Activated CD8-positive, alpha-beta memory T cell treated with anti-CD3 and anti-CD28 coated beads, Interleukin-2, amount 50 U/mL, for 4 hours (primary cell): ENCODE measurements at regions not wholly inside any gene's neighbourhood (a gene's known extent, or its start where the extent isn't known, plus 50 kb on each side); places are given as distances from the start of the nearest gene placed in this dataset.
A peak's percentile ranks its signal among the peaks of the same experiment; 100 is the strongest.
"Not testable (repeated sequence)": the region's sequence is repeated elsewhere in the genome, so short reads cannot be mapped to it uniquely, and the experiment has no call there.

Experiments
- DNase-seq: peaks from one replicate; pipeline ENCODE4 v3.0.0-alpha.2; 2020

- DNase-seq = no peak
Observed at GRCh38 chr10:28354511-28354910, 51.6 kb upstream of the MPP7 start.

GRCh38 chr10:28355376-28355775 lies 52.5 kb upstream of the MPP7 start:
- DNase-seq = no peak

GRCh38 chr10:28359334-28359733 lies 56.5 kb upstream of the MPP7 start:
- DNase-seq = no peak

GRCh38 chr10:28360175-28360574 lies 57.3 kb upstream of the MPP7 start:
- no peak for DNase-seq

GRCh38 chr10:28363376-28363775 lies 60.5 kb upstream of the MPP7 start:
- no peak for DNase-seq

GRCh38 chr10:28365840-28366239 lies 63.0 kb upstream of the MPP7 start:
- no peak for DNase-seq

- no peak for DNase-seq
Observed at GRCh38 chr10:28366994-28367393, 64.1 kb upstream of the MPP7 start.

GRCh38 chr10:28367413-28367812 lies 64.5 kb upstream of the MPP7 start:
- no peak for DNase-seq

- DNase-seq = peak; percentile 50
Observed at GRCh38 chr10:28367929-28368484, 65.1 kb upstream of the MPP7 start.

GRCh38 chr10:28370107-28370835 lies 67.4 kb upstream of the MPP7 start:
- DNase-seq = no peak

GRCh38 chr10:28371638-28372037 lies 68.8 kb upstream of the MPP7 start:
- DNase-seq = not testable (repeated sequence)

GRCh38 chr10:28374036-28374435 lies 71.2 kb upstream of the MPP7 start:
- DNase-seq = no peak

GRCh38 chr10:28375399-28376354 lies 72.8 kb upstream of the MPP7 start:
- DNase-seq = no peak

GRCh38 chr10:28378986-28379585 lies 76.2 kb upstream of the MPP7 start:
- no peak for DNase-seq

GRCh38 chr10:28381466-28381865 lies 78.6 kb upstream of the MPP7 start:
- no peak for DNase-seq

GRCh38 chr10:28381903-28382347 lies 79.1 kb upstream of the MPP7 start:
- peak; percentile 84 for DNase-seq

- DNase-seq = no peak
Observed at GRCh38 chr10:28382525-28383269, 79.8 kb upstream of the MPP7 start.

GRCh38 chr10:28384557-28384956 lies 81.7 kb upstream of the MPP7 start:
- no peak for DNase-seq

- DNase-seq = no peak
Observed at GRCh38 chr10:28385748-28386502, 83.1 kb upstream of the MPP7 start.

GRCh38 chr10:28386503-28386868 lies 83.6 kb upstream of the MPP7 start:
- no peak for DNase-seq

GRCh38 chr10:28387140-28387539 lies 84.3 kb upstream of the MPP7 start:
- DNase-seq = no peak

GRCh38 chr10:28391283-28391682 lies 88.4 kb upstream of the MPP7 start:
- DNase-seq = no peak
